ENCODE measurements at regions not wholly inside any gene's neighbourhood (a gene's known extent, or its start where the extent isn't known, plus 50 kb on each side); places are given as distances from the start of the nearest gene placed in this dataset.
A peak's percentile ranks its signal among the peaks of the same experiment; 100 is the strongest.

- DNase-seq = no peak
Observed at GRCh38 chr13:85445534-85445933, 353.7 kb downstream of the SLITRK6 start.

GRCh38 chr13:85441975-85442374 is 357.2 kb downstream of the SLITRK6 start:
- DNase-seq = no peak

- DNase-seq = no peak
Observed at GRCh38 chr13:85441364-85441763, 357.9 kb downstream of the SLITRK6 start.

GRCh38 chr13:85436029-85436428 is 363.2 kb downstream of the SLITRK6 start:
- DNase-seq = no peak

- DNase-seq = no peak
Observed at GRCh38 chr13:85434927-85435326, 364.3 kb downstream of the SLITRK6 start.

GRCh38 chr13:85432881-85433280 is 366.3 kb downstream of the SLITRK6 start:
- no peak for DNase-seq

GRCh38 chr13:85431720-85432119 is 367.5 kb downstream of the SLITRK6 start:
- DNase-seq = no peak

GRCh38 chr13:85430216-85430794 is 368.9 kb downstream of the SLITRK6 start:
- no peak for DNase-seq

GRCh38 chr13:85427416-85427815 is 371.8 kb downstream of the SLITRK6 start:
- DNase-seq = no peak

GRCh38 chr13:85420136-85420535 is 379.1 kb downstream of the SLITRK6 start:
- no peak for DNase-seq

GRCh38 chr13:85419611-85420010 is 379.6 kb downstream of the SLITRK6 start:
- no peak for DNase-seq

- DNase-seq = no peak
Observed at GRCh38 chr13:85417807-85418206, 381.4 kb downstream of the SLITRK6 start.

GRCh38 chr13:85413664-85414063 is 385.6 kb downstream of the SLITRK6 start:
- DNase-seq = no peak

GRCh38 chr13:85412448-85412847 is 386.8 kb downstream of the SLITRK6 start:
- DNase-seq = no peak

GRCh38 chr13:85411591-85411990 is 387.6 kb downstream of the SLITRK6 start:
- DNase-seq = no peak

GRCh38 chr13:85408415-85408814 is 390.8 kb downstream of the SLITRK6 start:
- no peak for DNase-seq

GRCh38 chr13:85406269-85406975 is 392.8 kb downstream of the SLITRK6 start:
- DNase-seq = no peak

- DNase-seq = no peak
Observed at GRCh38 chr13:85405316-85405897, 393.8 kb downstream of the SLITRK6 start.

GRCh38 chr13:85386424-85386823 is 412.8 kb downstream of the SLITRK6 start:
- DNase-seq = no peak

GRCh38 chr13:85383291-85383690 is 415.9 kb downstream of the SLITRK6 start:
- no peak for DNase-seq

- no peak for DNase-seq
Observed at GRCh38 chr13:85381082-85381481, 418.1 kb downstream of the SLITRK6 start.

- no peak for DNase-seq
Observed at GRCh38 chr13:85379991-85380390, 419.2 kb downstream of the SLITRK6 start.

- peak in 1 of 5 experiments; percentile 0 for DNase-seq
Observed at GRCh38 chr13:85379433-85379832, 419.8 kb downstream of the SLITRK6 start.

- DNase-seq = no peak
Observed at GRCh38 chr13:85377783-85378182, 421.4 kb downstream of the SLITRK6 start.
